Upper lobe of left lung (tissue), 6 donors: ENCODE measurements at regions not wholly inside any gene's neighbourhood (a gene's known extent, or its start where the extent isn't known, plus 50 kb on each side); places are given as distances from the start of the nearest gene placed in this dataset.
"Not testable (repeated sequence)": the region's sequence is repeated elsewhere in the genome, so short reads cannot be mapped to it uniquely, and the experiment has no call there.

Source experiments
- ATAC-seq, 2 donors: fragments of 200-7000 bp; cut with Tn5 transposase; one replicate each; pipeline ENCODE4 v1.9.1; 2022; ENCODE audit warnings: mild to moderate bottlenecking in 2 of 2, moderate library complexity in 2 of 2; ENCODE audit not compliant: low FRiP score in 2 of 2
- DNase-seq, 2 donors: peaks; one replicate each; pipeline ENCODE4 v3.0.0-alpha.2; 2019 to 2020
- H3K27ac ChIP-seq, 4 donors: fragments of 200-600 bp; sonication (generic); one replicate each; pipeline ENCODE4 v1.5.1; 2016 to 2019
- H3K27me3 ChIP-seq, 4 donors: fragments of 200-600 bp; sonication (generic); one replicate each; pipeline ENCODE4 v1.5.1; 2017 to 2019
- H3K36me3 ChIP-seq, 4 donors: fragments of 200-600 bp; sonication (generic); one replicate each; pipeline ENCODE4 v1.5.1; 2016 to 2019
- H3K4me1 ChIP-seq, 4 donors: fragments of 200-600 bp; sonication (generic); one replicate each; pipeline ENCODE4 v1.5.1; 2018 to 2019
- H3K4me3 ChIP-seq, 4 donors: fragments of 200-600 bp; sonication (generic); one replicate each; pipeline ENCODE4 v1.5.1; 2017 to 2019; ENCODE audit warnings: mild to moderate bottlenecking in 2 of 4, moderate library complexity in 1 of 4
- H3K9me3 ChIP-seq, 4 donors: fragments of 200-600 bp; sonication (generic); one replicate each; pipeline ENCODE4 v1.5.1; 2018 to 2019
- EP300 ChIP-seq, 4 donors: sonication (generic); formaldehyde crosslinking; IDR thresholded peaks; one replicate each; pipeline ENCODE4 v1.5.1; 2017; ENCODE audit warnings: antibody characterized with exemption in 4 of 4, control low read depth in 2 of 4
- POLR2A ChIP-seq, 4 donors: fragments of 450-650 bp; IDR thresholded peaks; one replicate each; pipeline ENCODE4 v1.5.1; 2016 to 2017; ENCODE audit warnings: antibody characterized with exemption in 4 of 4, mild to moderate bottlenecking in 2 of 4
- POLR2AphosphoS5 ChIP-seq, 2 donors: sonication (generic); formaldehyde crosslinking; IDR thresholded peaks; one replicate each; pipeline ENCODE4 v1.5.1; 2017; ENCODE audit warnings: antibody characterized with exemption in 2 of 2
- WGBS, 2 donors: methylation state at CpG; one replicate each; pipeline ENCODE4 v1.1.5; 2017 to 2018; 5-methylcytosine and 5-hydroxymethylcytosine counted together
- TF ChIP-seq, protein P1 (sequence below), 6 experiments: fragments of 450-650 bp in 4 of 6; fragments of 200-600 bp in 2 of 6; sonication (generic) in 2 of 6; IDR thresholded peaks; one replicate each; pipeline ENCODE4 v1.5.1; 2016 to 2019; ENCODE audit warnings: antibody characterized with exemption in 6 of 6
- donor health status: DM: no; HTN: no; CAD: no; lungs with moderate emphysema.
- donor health status: DM: no; HTN: yes; CAD: no; lungs with severe emphysema.

DNA sequence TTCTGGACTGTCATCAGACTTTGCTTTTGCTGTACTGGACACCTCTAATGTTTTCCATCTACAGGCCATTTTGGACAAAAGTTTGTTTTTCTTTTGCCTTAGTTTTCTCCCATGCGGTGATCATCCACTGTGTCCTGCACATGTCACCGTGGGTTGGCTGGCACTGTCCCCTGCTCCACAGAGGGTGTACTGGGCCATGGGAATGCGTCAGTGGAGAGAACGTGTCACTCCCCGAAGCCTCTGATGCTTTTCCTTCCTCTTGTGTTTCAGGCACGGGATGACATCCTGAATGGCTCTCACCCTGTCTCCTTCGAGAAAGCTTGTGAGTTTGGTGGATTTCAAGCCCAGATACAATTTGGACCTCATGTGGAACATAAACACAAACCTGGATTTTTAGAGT, 385.0 kb upstream of the TPM1 start:
- DNase-seq, H3K36me3 ChIP-seq, H3K27ac ChIP-seq, H3K4me1 ChIP-seq, H3K4me3 ChIP-seq, H3K9me3 ChIP-seq, H3K27me3 ChIP-seq: not testable (repeated sequence)
- peak in 1 of 2 donors; percentile 18 for TF ChIP-seq POLR2AphosphoS5 (IDR thresholded peaks at IDR 0.05)
- 51 to 61% methylated on average over 7 of the region's 7 CpGs for WGBS, 2 donors
- peak in 1 of 2 donors; percentile 80 for ATAC-seq

DNA sequence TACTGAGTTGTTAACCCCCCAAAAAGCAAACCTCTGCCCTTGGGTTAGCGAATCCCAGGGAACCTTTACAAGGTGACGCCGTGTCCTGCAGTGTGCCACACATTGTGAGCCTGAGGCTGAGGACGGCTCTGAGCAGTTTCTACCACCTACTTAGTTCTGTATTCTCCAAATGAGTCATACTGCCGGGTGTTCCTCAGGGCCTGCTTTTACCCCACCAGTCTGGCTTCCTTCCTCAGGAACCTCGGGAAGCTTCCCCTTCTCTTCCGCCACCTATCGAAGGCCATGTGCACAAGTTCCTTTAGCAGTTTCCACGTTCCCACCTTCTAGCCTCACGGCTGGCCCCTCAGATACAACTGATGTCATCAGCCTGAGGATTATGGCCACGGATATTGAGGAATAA, 384.0 kb upstream of the TPM1 start:
- no peaks in the 10 kb centered on the region for H3K27me3 ChIP-seq
- no peak overlapping the region for H3K4me3 ChIP-seq
- DNase-seq (peak in 1 of 2 donors; percentile 43), ATAC-seq (peak; percentile 71 to 91)
- no peaks in the 10 kb centered on the region for H3K36me3 ChIP-seq
- TF ChIP-seq EP300 (IDR thresholded peaks at IDR 0.05) = no peak
- TF ChIP-seq, protein P1, sequence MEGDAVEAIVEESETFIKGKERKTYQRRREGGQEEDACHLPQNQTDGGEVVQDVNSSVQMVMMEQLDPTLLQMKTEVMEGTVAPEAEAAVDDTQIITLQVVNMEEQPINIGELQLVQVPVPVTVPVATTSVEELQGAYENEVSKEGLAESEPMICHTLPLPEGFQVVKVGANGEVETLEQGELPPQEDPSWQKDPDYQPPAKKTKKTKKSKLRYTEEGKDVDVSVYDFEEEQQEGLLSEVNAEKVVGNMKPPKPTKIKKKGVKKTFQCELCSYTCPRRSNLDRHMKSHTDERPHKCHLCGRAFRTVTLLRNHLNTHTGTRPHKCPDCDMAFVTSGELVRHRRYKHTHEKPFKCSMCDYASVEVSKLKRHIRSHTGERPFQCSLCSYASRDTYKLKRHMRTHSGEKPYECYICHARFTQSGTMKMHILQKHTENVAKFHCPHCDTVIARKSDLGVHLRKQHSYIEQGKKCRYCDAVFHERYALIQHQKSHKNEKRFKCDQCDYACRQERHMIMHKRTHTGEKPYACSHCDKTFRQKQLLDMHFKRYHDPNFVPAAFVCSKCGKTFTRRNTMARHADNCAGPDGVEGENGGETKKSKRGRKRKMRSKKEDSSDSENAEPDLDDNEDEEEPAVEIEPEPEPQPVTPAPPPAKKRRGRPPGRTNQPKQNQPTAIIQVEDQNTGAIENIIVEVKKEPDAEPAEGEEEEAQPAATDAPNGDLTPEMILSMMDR (IDR thresholded peaks at IDR 0.05) = no peak
- no peak for TF ChIP-seq POLR2AphosphoS5 (IDR thresholded peaks at IDR 0.05)
- no peak for TF ChIP-seq POLR2A (IDR thresholded peaks at IDR 0.05)
- H3K4me1 ChIP-seq = no peaks in the 10 kb centered on the region
- WGBS, 2 donors = 61 to 75% methylated on average over 10 to 11 of the region's 11 CpGs
- no peak overlapping the region for H3K27ac ChIP-seq
- H3K9me3 ChIP-seq = no peaks in the 10 kb centered on the region

DNA sequence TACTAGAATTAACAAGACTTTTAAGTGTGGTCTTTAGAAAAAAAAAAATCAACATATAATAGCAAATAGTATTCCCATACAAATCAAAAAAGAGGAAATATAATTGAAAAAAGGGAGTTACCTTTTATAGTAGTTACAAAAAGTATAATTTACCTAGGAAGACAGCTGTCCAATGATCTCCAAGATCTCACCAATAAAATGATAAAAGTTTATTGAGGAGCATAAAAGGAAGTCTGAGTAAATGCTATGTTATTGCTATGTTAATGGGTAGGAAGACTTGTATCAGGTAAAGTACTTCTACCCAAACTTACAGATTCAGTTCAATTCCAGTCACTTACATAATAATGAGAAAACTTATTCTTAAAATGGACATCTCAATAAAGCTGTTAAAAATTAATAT, 379.0 kb upstream of the TPM1 start:
- Histone ChIP-seq H3K4me1 (no peaks in the 10 kb centered on the region), H3K36me3 (no peaks in the 10 kb centered on the region), H3K27ac (no peak overlapping the region), H3K4me3 (no peak overlapping the region), H3K9me3 (no peaks in the 10 kb centered on the region), H3K27me3 (no peaks in the 10 kb centered on the region)
- DNase-seq (no peak), ATAC-seq (no peak)
- no peak for TF ChIP-seq EP300 (IDR thresholded peaks at IDR 0.05)
- TF ChIP-seq POLR2AphosphoS5 (IDR thresholded peaks at IDR 0.05) = no peak
- TF ChIP-seq, protein P1 (IDR thresholded peaks at IDR 0.05) = no peak
- no peak for TF ChIP-seq POLR2A (IDR thresholded peaks at IDR 0.05)

DNA sequence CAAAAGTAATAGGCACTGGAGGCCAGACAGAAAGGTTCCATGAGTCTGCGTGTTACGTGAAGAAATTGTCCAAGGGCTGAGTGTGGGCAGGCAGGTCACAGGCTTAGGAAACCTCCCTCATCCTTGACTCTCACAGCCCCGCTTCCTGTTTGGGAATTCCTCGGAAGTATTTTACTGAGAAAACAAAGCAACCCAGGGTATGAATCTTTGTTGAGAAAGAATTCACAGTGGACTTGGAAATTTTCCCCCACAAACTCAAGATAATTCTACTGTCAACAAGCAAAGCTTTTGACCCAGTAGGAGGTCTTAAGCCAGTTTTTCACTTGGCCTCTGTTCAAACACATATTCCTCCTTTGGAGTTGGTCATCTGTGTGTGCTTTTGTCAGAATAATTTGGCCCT, 377.1 kb upstream of the TPM1 start:
- WGBS, 2 donors = 90% methylated on average over 4 of the region's 4 CpGs
- no peaks in the 10 kb centered on the region for H3K9me3 ChIP-seq
- H3K27ac ChIP-seq = no peak overlapping the region
- no peak overlapping the region for H3K4me3 ChIP-seq
- ATAC-seq (no peak), DNase-seq (no peak)
- TF ChIP-seq, protein P1 (IDR thresholded peaks at IDR 0.05) = no peak
- TF ChIP-seq EP300 (IDR thresholded peaks at IDR 0.05) = no peak
- no peak for TF ChIP-seq POLR2AphosphoS5 (IDR thresholded peaks at IDR 0.05)
- TF ChIP-seq POLR2A (IDR thresholded peaks at IDR 0.05) = no peak
- no peaks in the 10 kb centered on the region for H3K27me3 ChIP-seq
- H3K4me1 ChIP-seq = no peaks in the 10 kb centered on the region
- no peaks in the 10 kb centered on the region for H3K36me3 ChIP-seq

DNA sequence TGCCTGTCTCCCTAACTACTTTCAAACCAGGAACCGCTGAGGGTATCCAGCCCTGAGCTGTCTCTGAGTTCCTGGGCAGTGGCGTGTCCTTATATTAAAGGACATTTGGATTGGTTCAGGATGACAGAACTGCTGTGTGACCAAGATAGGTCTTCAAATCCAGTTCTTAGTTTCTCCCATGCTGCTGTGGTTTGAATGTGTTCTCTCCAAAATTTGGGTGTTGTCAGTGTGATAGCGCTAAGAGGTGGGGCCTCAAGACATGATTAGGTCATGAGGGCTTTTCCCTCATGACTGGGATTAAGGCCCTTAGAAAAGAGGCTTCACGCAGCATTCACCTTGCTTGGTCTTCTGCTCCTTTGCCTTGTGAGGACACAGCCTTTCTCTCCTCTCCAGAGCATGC, 376.5 kb upstream of the TPM1 start:
- H3K4me1 ChIP-seq = no peaks in the 10 kb centered on the region
- H3K27me3 ChIP-seq = no peaks in the 10 kb centered on the region
- H3K27ac ChIP-seq = no peak overlapping the region
- H3K4me3 ChIP-seq = no peak overlapping the region
- H3K9me3 ChIP-seq = no peaks in the 10 kb centered on the region
- ATAC-seq (no peak), DNase-seq (no peak)
- H3K36me3 ChIP-seq = no peaks in the 10 kb centered on the region
- 96% methylated on average over 4 of the region's 4 CpGs for WGBS, 2 donors
- TF ChIP-seq POLR2AphosphoS5 (IDR thresholded peaks at IDR 0.05) (no peak), POLR2A (IDR thresholded peaks at IDR 0.05) (no peak), EP300 (IDR thresholded peaks at IDR 0.05) (no peak)
- TF ChIP-seq, protein P1 (IDR thresholded peaks at IDR 0.05) = no peak
